ENCODE measurements at regions not wholly inside any gene's neighbourhood (a gene's known extent, or its start where the extent isn't known, plus 50 kb on each side); places are given as distances from the start of the nearest gene placed in this dataset.

GRCh38 chr9:33742051-33742450 lies 53.3 kb upstream of the PRSS3 start:
- TF ChIP-seq CTCF (IDR thresholded peaks at IDR 0.05) (no peak), POLR2A (IDR thresholded peaks at IDR 0.05) (no peak)

Data from stomach (tissue), 4 donors.